Memory B cell (primary cell): ENCODE measurements at regions not wholly inside any gene's neighbourhood (a gene's known extent, or its start where the extent isn't known, plus 50 kb on each side); places are given as distances from the start of the nearest gene placed in this dataset.

Source experiments
- ATAC-seq: fragments of 150-1000 bp; cut with Tn5 transposase; 2 replicates; pipeline ENCODE4 v1.10.0; 2021; ENCODE audit warnings: low read depth, mild to moderate bottlenecking, moderate library complexity
- DNase-seq, 2 donors: peaks; one replicate each; pipeline ENCODE4 v3.0.0; 2022; ENCODE audit warnings: low spot score in 2 of 2
- H3K27ac Mint-ChIP-seq: one replicate; pipeline ENCODE4 v1.8.0; 2022; ENCODE audit warnings: mild to moderate bottlenecking, moderate library complexity, mixed read lengths
- H3K27me3 Mint-ChIP-seq: one replicate; pipeline ENCODE4 v1.8.0; 2022; ENCODE audit warnings: mixed read lengths
- H3K36me3 Mint-ChIP-seq: one replicate; pipeline ENCODE4 v1.8.0; 2022; ENCODE audit warnings: mild to moderate bottlenecking, mixed read lengths
- H3K4me1 Mint-ChIP-seq: one replicate; pipeline ENCODE4 v1.8.0; 2022; ENCODE audit warnings: mixed read lengths
- H3K4me3 Mint-ChIP-seq: one replicate; pipeline ENCODE4 v1.8.0; 2022; ENCODE audit warnings: mild to moderate bottlenecking, moderate library complexity, mixed read lengths
- H3K9me3 Mint-ChIP-seq: one replicate; pipeline ENCODE4 v1.8.0; 2022; ENCODE audit warnings: mixed read lengths

GRCh38 chr15:95836536-95836935, 494.0 kb upstream of the NR2F2 start:
- peaks cover 4% of the 10 kb centered on the region for H3K4me1 Mint-ChIP-seq
- H3K36me3 Mint-ChIP-seq, result no peaks in the 10 kb centered on the region
- DNase-seq (no peak), ATAC-seq (no peak)
- no peaks in the 10 kb centered on the region for H3K27me3 Mint-ChIP-seq
- H3K9me3 Mint-ChIP-seq, result peaks cover 1% of the 10 kb centered on the region
- H3K4me3 Mint-ChIP-seq, result no peak overlapping the region
- no peak overlapping the region for H3K27ac Mint-ChIP-seq

GRCh38 chr15:95837341-95838004, 493.0 kb upstream of the NR2F2 start:
- ATAC-seq (no peak), DNase-seq (no peak)
- H3K4me3 Mint-ChIP-seq, result no peak overlapping the region
- H3K36me3 Mint-ChIP-seq, result no peaks in the 10 kb centered on the region
- peaks cover 1% of the 10 kb centered on the region for H3K9me3 Mint-ChIP-seq
- H3K4me1 Mint-ChIP-seq, result peaks cover 4% of the 10 kb centered on the region
- H3K27ac Mint-ChIP-seq, result no peak overlapping the region
- H3K27me3 Mint-ChIP-seq, result no peaks in the 10 kb centered on the region

- H3K9me3 Mint-ChIP-seq, result no peaks in the 10 kb centered on the region
- DNase-seq, result no peak
- ATAC-seq, result no peak
- peaks cover 4% of the 10 kb centered on the region for H3K4me1 Mint-ChIP-seq
- H3K27ac Mint-ChIP-seq, result no peak overlapping the region
- no peak overlapping the region for H3K4me3 Mint-ChIP-seq
- H3K36me3 Mint-ChIP-seq, result no peaks in the 10 kb centered on the region
- no peaks in the 10 kb centered on the region for H3K27me3 Mint-ChIP-seq
These were observed 491.1 kb upstream of the NR2F2 start for GRCh38 chr15:95839367-95839782.

DNA sequence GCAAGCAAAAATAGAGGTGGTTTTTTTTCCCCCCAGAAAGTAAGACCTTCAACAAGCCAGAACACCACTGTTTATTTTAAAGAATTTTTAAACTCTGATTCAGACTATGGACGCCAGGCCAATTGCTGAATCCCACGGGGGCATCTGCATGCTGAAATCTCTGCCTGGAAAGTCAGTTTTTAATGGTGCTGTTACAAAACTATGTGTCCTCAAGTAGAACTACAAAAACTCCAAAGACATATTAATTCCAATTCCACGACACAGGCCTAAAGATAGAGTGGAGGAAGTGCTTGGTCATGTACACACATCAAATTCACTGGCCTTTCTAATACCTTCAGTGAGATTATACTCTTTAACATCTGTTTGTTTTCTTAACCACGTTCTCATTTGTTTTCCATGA, 490.5 kb upstream of the NR2F2 start:
- no peaks in the 10 kb centered on the region for H3K9me3 Mint-ChIP-seq
- no peak overlapping the region for H3K4me3 Mint-ChIP-seq
- ATAC-seq (no peak), DNase-seq (no peak)
- H3K36me3 Mint-ChIP-seq, result no peaks in the 10 kb centered on the region
- H3K27me3 Mint-ChIP-seq, result no peaks in the 10 kb centered on the region
- H3K27ac Mint-ChIP-seq, result no peak overlapping the region
- peaks cover 4% of the 10 kb centered on the region for H3K4me1 Mint-ChIP-seq

DNA sequence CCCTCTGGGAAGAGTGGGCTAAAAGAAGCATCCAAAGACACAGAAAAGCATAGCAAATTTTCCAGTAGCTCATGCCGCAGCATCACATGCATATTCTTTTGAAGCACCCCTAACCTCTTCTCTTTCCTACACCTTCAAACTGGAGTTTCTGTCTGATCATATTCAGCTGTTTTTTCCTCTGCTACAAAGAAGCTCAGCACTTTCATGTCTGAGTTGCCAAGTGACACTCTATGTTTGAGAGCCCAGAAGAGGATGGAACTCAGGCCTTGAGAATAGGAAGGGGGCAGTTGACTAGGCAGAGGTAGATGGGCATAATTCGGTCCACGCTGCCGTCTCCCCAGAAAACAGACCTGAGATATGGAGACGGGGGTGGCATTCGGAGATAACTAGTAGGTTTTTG, 489.6 kb upstream of the NR2F2 start:
- DNase-seq (no peak), ATAC-seq (no peak)
- no peaks in the 10 kb centered on the region for H3K27me3 Mint-ChIP-seq
- H3K9me3 Mint-ChIP-seq, result no peaks in the 10 kb centered on the region
- H3K4me3 Mint-ChIP-seq, result no peak overlapping the region
- no peak overlapping the region for H3K27ac Mint-ChIP-seq
- H3K4me1 Mint-ChIP-seq, result peaks cover 4% of the 10 kb centered on the region
- H3K36me3 Mint-ChIP-seq, result no peaks in the 10 kb centered on the region

DNA sequence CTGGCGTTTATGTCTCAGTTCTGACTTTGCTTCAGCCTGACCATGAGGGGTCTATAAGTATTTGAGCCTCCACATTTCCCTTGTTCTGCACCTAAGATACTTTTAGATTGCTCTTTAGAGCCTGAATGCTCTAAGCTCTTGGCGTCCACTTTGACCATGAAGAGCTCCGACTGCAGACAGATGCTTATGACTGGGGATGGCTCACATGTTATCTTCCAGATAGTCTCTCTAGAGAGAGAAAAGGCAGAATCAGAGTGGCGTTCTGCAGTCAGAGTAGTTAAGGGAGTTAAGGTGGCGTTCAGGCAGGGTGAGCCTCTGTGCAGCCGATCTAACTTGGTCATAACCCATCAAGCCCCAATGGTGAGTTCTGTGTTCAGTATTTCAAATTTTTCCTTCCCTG, 487.9 kb upstream of the NR2F2 start:
- H3K27ac Mint-ChIP-seq, result no peak overlapping the region
- no peaks in the 10 kb centered on the region for H3K9me3 Mint-ChIP-seq
- H3K36me3 Mint-ChIP-seq, result no peaks in the 10 kb centered on the region
- ATAC-seq (no peak), DNase-seq (no peak)
- no peak overlapping the region for H3K4me3 Mint-ChIP-seq
- H3K27me3 Mint-ChIP-seq, result no peaks in the 10 kb centered on the region
- H3K4me1 Mint-ChIP-seq, result peaks cover 4% of the 10 kb centered on the region

DNA sequence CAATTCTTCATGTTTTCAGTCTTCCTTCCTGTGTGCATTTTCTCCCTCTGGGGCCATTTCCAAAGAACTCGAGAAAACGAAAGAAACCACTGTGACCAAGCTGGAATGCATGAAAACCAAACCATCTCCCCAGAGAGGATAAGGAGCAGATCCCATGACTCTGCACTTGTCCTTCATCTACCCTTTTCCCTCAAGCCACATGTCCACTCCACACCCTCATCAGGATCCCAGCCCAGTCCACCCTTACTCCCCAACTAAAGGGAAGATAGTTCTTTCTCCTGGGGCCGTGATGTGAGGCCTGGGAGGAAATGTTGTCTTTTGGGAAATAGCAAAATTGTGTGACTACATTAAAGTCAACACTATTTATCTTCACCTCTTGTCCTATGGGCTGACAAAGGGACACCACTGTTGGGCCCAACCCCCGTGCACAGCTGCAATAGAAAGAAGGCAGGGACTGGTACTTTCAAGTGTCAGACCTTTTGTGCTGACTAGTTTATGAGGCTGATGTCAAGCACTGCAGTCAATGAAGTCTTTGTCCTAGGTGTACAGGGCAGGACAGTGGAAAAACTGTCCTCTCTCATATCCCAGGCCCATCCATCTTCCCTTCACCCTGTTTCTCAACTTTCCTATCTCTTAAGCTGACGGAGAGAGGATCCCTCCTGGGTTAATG, 487.1 kb upstream of the NR2F2 start:
- DNase-seq, result no peak
- H3K36me3 Mint-ChIP-seq, result no peaks in the 10 kb centered on the region
- H3K27ac Mint-ChIP-seq, result no peak overlapping the region
- H3K4me1 Mint-ChIP-seq, result peaks cover 4% of the 10 kb centered on the region
- no peak overlapping the region for H3K4me3 Mint-ChIP-seq
- H3K27me3 Mint-ChIP-seq, result no peaks in the 10 kb centered on the region
- H3K9me3 Mint-ChIP-seq, result peaks cover 1% of the 10 kb centered on the region
- ATAC-seq, result no peak

- DNase-seq, result no peak
- H3K27ac Mint-ChIP-seq, result no peak overlapping the region
- no peaks in the 10 kb centered on the region for H3K4me1 Mint-ChIP-seq
- peaks cover 1% of the 10 kb centered on the region for H3K9me3 Mint-ChIP-seq
- no peaks in the 10 kb centered on the region for H3K27me3 Mint-ChIP-seq
- no peaks in the 10 kb centered on the region for H3K36me3 Mint-ChIP-seq
- no peak overlapping the region for H3K4me3 Mint-ChIP-seq
- ATAC-seq, result no peak
These were observed 484.5 kb upstream of the NR2F2 start for GRCh38 chr15:95845862-95846515.

DNA sequence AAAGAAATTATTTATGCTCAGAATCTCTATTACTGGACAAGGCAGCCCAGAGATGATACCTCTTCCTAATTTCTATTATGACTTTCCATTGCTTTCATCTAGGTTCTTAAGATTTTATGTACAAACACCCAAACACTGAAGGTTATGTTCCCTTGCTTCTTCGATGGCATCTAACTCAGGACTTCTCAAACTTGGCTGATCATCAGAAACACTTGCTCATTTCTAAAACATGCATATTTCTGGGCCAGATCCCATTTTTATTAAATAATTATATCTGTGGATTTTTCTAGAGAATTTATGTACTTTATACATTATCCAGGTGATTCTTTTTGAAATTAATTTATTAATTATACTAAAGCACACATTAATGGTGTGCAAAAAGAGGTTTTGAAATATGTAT, 482.4 kb upstream of the NR2F2 start:
- no peaks in the 10 kb centered on the region for H3K27me3 Mint-ChIP-seq
- peaks cover 1% of the 10 kb centered on the region for H3K9me3 Mint-ChIP-seq
- DNase-seq (no peak), ATAC-seq (no peak)
- no peak overlapping the region for H3K4me3 Mint-ChIP-seq
- H3K36me3 Mint-ChIP-seq, result no peaks in the 10 kb centered on the region
- no peaks in the 10 kb centered on the region for H3K4me1 Mint-ChIP-seq
- no peak overlapping the region for H3K27ac Mint-ChIP-seq

DNA sequence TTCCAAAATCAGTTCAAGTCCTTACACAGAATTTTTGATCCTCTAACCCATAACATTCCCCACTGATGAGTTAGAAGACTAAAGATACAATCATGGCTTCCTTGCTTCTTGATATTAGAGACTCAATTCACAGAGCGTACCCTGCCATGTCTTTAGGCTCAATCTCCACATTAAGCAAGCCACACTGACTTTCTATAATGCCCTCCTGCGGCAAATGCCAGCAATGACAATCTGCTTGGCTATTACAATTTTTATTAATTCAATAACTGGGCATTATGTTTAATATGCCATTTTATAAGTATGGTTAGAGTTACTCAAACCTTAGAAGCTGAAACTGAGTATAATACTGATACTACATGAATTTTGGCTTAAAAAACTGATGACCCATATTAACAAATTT, 479.7 kb upstream of the NR2F2 start:
- no peak for ATAC-seq
- Mint-ChIP-seq H3K4me1 (no peaks in the 10 kb centered on the region), H3K4me3 (no peak overlapping the region), H3K36me3 (no peaks in the 10 kb centered on the region), H3K27ac (no peak overlapping the region), H3K9me3 (peaks cover 1% of the 10 kb centered on the region), H3K27me3 (no peaks in the 10 kb centered on the region)
- DNase-seq, result no peak

DNA sequence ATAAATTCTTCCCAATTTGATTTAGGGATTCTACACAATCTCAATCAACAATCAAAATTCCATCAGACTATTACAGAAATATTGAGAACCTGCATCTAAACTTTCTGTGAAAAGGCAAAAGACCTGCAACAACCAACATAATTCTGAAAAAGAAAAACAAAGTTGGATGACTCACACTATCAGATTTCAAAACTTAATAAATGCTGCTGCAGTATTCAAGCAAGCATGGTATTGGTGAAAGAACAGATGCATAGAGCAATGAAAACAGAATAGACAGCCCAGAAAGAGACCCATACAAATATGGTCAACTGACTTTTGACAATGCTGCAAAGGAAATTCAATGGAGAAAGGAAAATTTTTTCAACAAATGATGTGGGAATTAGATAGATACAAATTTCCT, 477.1 kb upstream of the NR2F2 start:
- DNase-seq, result no peak
- H3K27ac Mint-ChIP-seq, result no peak overlapping the region
- no peaks in the 10 kb centered on the region for H3K27me3 Mint-ChIP-seq
- no peaks in the 10 kb centered on the region for H3K36me3 Mint-ChIP-seq
- H3K4me1 Mint-ChIP-seq, result no peaks in the 10 kb centered on the region
- H3K9me3 Mint-ChIP-seq, result no peaks in the 10 kb centered on the region
- ATAC-seq, result no peak
- no peak overlapping the region for H3K4me3 Mint-ChIP-seq

DNA sequence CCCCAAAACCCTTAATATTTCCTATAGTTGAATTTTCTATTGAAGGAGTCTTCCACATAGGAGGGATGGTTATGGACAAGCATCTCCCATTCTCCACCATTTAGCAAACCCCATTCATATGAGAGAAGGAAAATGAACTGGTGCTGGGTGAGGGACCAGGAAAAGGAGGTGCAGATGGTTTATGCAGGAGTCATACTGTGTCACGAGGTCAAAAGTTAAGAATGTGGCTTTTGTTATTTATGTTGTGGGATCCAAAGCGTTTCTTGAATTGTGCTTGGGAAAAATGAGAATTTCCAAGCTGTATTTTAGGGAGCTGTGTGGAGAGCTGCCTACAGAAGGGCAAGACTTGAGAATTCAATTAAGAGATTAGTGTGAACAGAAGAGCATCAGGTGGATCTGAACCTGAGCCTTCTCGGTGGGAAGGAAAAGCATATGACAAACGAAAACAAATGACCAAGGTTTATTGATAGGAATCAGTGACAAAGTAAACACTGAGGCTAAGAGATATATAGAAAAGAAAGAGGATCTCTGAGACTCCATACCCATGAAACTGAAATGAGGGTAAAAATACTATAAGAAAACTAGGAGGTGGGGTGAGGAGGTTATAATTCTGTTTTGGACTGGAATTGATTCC, 473.3 kb upstream of the NR2F2 start:
- Mint-ChIP-seq H3K36me3 (no peaks in the 10 kb centered on the region), H3K27ac (no peak overlapping the region), H3K9me3 (peaks cover 1% of the 10 kb centered on the region), H3K4me1 (no peaks in the 10 kb centered on the region), H3K4me3 (no peak overlapping the region), H3K27me3 (no peaks in the 10 kb centered on the region)
- ATAC-seq (no peak), DNase-seq (no peak)

DNA sequence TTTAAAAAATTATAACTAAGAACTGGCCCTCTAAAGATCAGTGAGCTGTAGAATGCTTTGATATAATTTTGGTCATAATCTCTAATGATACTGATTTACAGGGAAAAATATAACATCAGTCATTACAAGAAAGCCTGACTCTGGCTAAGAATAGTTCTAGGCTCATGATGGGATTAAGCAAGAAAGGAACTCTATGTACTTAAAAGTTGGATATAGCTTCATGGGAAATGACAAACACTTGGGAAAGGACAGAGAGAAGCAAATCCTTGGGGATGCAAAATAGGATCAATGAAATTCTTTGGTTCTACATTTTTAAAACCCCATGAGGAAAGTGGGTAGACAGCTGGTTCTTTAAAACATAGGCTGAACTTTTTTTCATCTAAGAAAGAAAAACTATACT, 472.7 kb upstream of the NR2F2 start:
- DNase-seq (no peak), ATAC-seq (no peak)
- Mint-ChIP-seq H3K36me3 (no peaks in the 10 kb centered on the region), H3K4me3 (no peak overlapping the region), H3K9me3 (peaks cover 1% of the 10 kb centered on the region), H3K27ac (no peak overlapping the region), H3K4me1 (no peaks in the 10 kb centered on the region), H3K27me3 (no peaks in the 10 kb centered on the region)

DNA sequence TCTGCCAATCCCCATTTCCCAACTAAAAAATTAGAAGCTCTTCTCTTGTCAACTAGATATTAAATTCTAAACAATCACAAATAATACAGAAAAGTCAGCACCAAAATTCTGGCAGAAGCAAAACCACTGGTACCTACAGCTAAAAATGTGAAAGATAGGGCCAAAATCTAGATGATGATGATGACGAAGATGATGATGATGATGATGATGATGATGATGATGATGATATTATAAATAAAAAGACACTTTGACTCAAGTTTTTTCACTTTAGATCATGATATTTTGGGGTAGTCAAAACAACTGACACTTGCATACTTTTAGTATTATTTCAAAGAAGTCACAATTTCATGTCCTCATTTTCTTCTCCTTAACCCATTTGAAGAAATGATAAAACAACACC, 470.1 kb upstream of the NR2F2 start:
- no peaks in the 10 kb centered on the region for H3K27me3 Mint-ChIP-seq
- no peaks in the 10 kb centered on the region for H3K36me3 Mint-ChIP-seq
- no peak for ATAC-seq
- no peak overlapping the region for H3K4me3 Mint-ChIP-seq
- peaks cover 1% of the 10 kb centered on the region for H3K9me3 Mint-ChIP-seq
- no peaks in the 10 kb centered on the region for H3K4me1 Mint-ChIP-seq
- no peak overlapping the region for H3K27ac Mint-ChIP-seq
- no peak for DNase-seq
